ENCODE measurements at regions not wholly inside any gene's neighbourhood (a gene's known extent, or its start where the extent isn't known, plus 50 kb on each side); places are given as distances from the start of the nearest gene placed in this dataset.

DNA sequence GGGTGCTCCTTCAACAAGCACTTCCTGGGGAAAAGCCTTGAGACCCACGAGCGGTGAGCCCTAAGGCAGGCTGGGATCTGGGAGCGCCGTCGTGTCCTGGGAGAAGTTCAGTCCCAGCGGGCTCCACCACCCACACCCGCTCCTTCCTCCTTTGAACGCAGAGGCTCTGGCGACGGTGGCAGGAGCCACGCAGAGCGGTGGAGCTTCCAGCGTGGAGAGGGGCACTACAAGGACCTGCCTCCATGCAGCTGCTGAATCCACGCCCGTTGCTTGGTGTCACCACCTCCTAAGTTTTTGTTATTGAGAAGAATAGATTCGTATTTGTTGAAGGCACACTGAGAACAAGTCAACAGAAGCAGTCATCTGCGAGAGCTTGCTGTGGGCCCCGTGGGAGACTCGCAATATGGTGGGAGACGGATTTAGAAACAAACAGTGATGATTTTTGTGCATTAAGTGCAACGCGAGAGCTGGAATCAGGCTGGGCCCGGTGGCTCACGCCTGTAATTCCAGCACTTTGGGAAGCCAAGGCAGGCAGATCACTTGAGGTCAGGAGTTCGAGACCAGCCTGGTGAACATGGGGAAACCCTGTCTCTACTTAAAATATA is 60.1 kb upstream of the SDK1 start:
- peaks cover 7% of the 10 kb centered on the region for H3K27me3 Mint-ChIP-seq
- H3K27ac Mint-ChIP-seq: no peak overlapping the region
- no peak for DNase-seq (ENCODE audit: low spot score, unreplicated experiment)
- H3K9me3 Mint-ChIP-seq (ENCODE audit: low read depth): no peaks in the 10 kb centered on the region
- H3K36me3 Mint-ChIP-seq (ENCODE audit: insufficient read depth): no peaks in the 10 kb centered on the region
- H3K4me1 Mint-ChIP-seq (ENCODE audit: low read depth): peaks cover 20% of the 10 kb centered on the region
- TF ChIP-seq, protein P1, sequence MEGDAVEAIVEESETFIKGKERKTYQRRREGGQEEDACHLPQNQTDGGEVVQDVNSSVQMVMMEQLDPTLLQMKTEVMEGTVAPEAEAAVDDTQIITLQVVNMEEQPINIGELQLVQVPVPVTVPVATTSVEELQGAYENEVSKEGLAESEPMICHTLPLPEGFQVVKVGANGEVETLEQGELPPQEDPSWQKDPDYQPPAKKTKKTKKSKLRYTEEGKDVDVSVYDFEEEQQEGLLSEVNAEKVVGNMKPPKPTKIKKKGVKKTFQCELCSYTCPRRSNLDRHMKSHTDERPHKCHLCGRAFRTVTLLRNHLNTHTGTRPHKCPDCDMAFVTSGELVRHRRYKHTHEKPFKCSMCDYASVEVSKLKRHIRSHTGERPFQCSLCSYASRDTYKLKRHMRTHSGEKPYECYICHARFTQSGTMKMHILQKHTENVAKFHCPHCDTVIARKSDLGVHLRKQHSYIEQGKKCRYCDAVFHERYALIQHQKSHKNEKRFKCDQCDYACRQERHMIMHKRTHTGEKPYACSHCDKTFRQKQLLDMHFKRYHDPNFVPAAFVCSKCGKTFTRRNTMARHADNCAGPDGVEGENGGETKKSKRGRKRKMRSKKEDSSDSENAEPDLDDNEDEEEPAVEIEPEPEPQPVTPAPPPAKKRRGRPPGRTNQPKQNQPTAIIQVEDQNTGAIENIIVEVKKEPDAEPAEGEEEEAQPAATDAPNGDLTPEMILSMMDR (IDR thresholded peaks at IDR 0.05; ENCODE audit: unreplicated experiment): no peak
- H3K4me3 Mint-ChIP-seq (ENCODE audit: low read depth): no peak overlapping the region

DNA sequence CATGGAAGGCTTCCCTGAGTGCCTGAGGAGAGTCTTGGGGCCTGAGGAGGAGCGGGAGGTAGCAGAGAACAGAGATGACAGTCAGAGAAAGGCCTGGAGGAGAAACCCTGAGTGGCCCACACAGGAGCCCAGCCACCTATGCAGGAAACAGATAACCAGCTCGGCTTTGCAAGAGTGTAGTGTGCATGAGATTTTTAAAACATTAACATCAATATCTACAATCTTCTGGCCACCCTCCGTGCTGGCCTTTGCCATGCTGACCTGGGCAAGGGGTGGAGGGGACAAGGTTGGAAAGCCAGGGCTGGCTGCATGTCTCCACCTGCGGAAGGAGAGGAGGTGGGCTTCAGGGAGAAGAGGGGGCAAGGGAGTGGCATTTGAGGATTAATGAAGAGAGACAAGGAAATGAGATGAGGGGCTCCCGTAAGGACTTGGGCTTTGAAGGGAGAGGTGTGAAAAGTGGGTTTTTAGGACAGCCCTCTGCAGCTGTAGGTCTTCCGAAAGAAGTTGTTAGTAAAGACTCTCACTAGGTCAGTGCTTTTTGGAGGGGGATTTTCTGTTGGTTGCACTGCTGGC is 59.3 kb upstream of the SDK1 start:
- H3K4me1 Mint-ChIP-seq (ENCODE audit: low read depth): peaks cover 20% of the 10 kb centered on the region
- H3K27me3 Mint-ChIP-seq: peaks cover 7% of the 10 kb centered on the region
- peaks cover 4% of the 10 kb centered on the region for H3K9me3 Mint-ChIP-seq (ENCODE audit: low read depth)
- H3K36me3 Mint-ChIP-seq (ENCODE audit: insufficient read depth): peaks cover under 1% of the 10 kb centered on the region
- TF ChIP-seq, protein P1 (IDR thresholded peaks at IDR 0.05; ENCODE audit: unreplicated experiment): no peak
- H3K27ac Mint-ChIP-seq: peak overlapping the region; percentile 69
- no peak overlapping the region for H3K4me3 Mint-ChIP-seq (ENCODE audit: low read depth)
- DNase-seq (ENCODE audit: low spot score, unreplicated experiment): no peak

- peaks cover 7% of the 10 kb centered on the region for H3K27me3 Mint-ChIP-seq
- TF ChIP-seq, protein P1 (IDR thresholded peaks at IDR 0.05; ENCODE audit: unreplicated experiment): no peak
- DNase-seq (ENCODE audit: low spot score, unreplicated experiment): no peak
- H3K36me3 Mint-ChIP-seq (ENCODE audit: insufficient read depth): peaks cover 4% of the 10 kb centered on the region
- H3K27ac Mint-ChIP-seq: no peak overlapping the region
- peaks cover 22% of the 10 kb centered on the region for H3K4me1 Mint-ChIP-seq (ENCODE audit: low read depth)
- H3K4me3 Mint-ChIP-seq (ENCODE audit: low read depth): no peak overlapping the region
- peaks cover 8% of the 10 kb centered on the region for H3K9me3 Mint-ChIP-seq (ENCODE audit: low read depth)
Measured at GRCh38 chr7:3242398-3242972, 58.6 kb upstream of the SDK1 start.

DNA sequence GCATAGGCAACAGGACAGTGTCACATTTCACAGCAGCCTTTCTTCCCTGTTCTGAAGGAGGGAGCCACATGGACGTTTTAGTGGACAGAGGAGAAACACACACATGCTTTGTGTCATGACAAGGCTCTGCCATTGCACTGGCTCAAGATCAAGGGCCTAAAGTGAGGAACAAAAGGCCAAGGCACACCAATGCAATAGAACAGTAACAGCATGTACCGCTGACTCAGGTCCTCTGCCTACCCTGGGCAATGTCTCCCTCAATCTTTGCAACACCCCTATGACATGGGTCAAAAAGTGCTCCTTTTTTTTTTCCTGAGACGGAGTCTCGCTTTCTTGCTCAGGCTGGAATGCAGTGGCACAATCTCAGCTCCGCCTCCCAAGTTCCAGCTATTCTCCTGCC is 57.8 kb upstream of the SDK1 start:
- H3K36me3 Mint-ChIP-seq (ENCODE audit: insufficient read depth): peaks cover 4% of the 10 kb centered on the region
- H3K9me3 Mint-ChIP-seq (ENCODE audit: low read depth): peaks cover 8% of the 10 kb centered on the region
- H3K27ac Mint-ChIP-seq: peak overlapping the region; percentile 68
- TF ChIP-seq, protein P1 (IDR thresholded peaks at IDR 0.05; ENCODE audit: unreplicated experiment): no peak
- peaks cover 22% of the 10 kb centered on the region for H3K4me1 Mint-ChIP-seq (ENCODE audit: low read depth)
- no peak overlapping the region for H3K4me3 Mint-ChIP-seq (ENCODE audit: low read depth)
- DNase-seq (ENCODE audit: low spot score, unreplicated experiment): no peak
- H3K27me3 Mint-ChIP-seq: peaks cover 7% of the 10 kb centered on the region

DNA sequence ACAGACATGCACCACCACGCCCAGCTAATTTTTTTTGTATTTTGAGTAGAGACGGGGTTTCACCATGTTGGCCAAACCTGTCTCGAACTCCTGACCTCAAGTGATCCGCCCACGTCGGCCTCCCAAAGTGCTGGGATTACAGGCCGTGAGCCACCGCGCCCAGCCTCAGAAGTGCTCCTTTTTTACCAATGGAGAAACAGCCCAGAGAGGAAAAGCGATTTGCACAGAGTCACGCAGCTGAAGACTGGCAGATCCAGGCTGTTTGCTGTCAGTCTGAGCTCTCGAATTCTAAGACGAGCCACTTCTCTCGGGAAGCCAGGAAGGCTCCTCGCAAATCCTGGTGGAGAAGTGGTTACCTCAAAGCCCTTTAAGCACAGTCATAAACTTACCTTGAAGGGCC is 57.4 kb upstream of the SDK1 start:
- H3K4me3 Mint-ChIP-seq (ENCODE audit: low read depth): no peak overlapping the region
- H3K4me1 Mint-ChIP-seq (ENCODE audit: low read depth): peaks cover 25% of the 10 kb centered on the region
- H3K36me3 Mint-ChIP-seq (ENCODE audit: insufficient read depth): peaks cover 4% of the 10 kb centered on the region
- DNase-seq (ENCODE audit: low spot score, unreplicated experiment): no peak
- H3K9me3 Mint-ChIP-seq (ENCODE audit: low read depth): peaks cover 8% of the 10 kb centered on the region
- peaks cover 7% of the 10 kb centered on the region for H3K27me3 Mint-ChIP-seq
- TF ChIP-seq, protein P1 (IDR thresholded peaks at IDR 0.05; ENCODE audit: unreplicated experiment): no peak
- H3K27ac Mint-ChIP-seq: peak overlapping the region; percentile 68
